HG03378 (cell line): ENCODE measurements at regions not wholly inside any gene's neighbourhood (a gene's known extent, or its start where the extent isn't known, plus 50 kb on each side); places are given as distances from the start of the nearest gene placed in this dataset.
"Not testable (repeated sequence)": the region's sequence is repeated elsewhere in the genome, so short reads cannot be mapped to it uniquely, and the experiment has no call there.

ENCODE experiments used
- ATAC-seq: cut with Tn5 transposase; IDR thresholded peaks from one replicate; pipeline ENCODE4 v1.9.1; 2021; ENCODE audit warnings: mild to moderate bottlenecking, moderate library complexity; ENCODE audit not compliant: unreplicated experiment

DNA sequence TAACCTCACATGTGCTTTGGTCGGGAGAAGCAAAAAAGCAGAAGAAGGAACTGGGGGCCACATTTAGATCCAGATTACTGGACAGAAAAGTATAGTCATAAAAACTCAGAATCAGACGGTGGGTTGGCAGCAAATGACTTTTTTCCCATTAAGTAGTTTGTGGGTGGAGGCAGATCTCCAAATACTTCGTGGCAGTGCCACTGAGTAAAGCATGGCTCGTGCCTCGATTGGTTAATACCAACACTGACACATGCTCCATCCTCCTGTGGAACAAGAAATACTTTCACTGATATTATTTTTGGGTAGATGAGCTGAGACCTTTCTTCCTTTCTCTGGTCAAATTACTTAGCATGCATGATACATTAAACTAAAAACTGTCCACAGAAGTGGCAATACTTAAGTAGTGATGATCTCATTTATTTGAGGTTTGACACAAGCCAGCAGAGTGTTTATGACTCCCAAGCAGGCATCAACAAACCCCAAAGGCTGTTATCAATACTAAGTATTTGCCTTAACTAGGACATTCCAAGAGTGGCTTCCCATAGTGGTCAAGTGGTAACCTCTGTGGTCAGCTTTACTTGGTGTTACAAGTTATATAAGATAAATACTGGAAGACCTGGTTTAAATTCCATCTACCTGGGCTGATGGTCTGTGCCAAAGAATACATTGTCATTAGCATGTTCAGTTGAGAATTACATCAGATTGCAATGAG, 500.0 kb upstream of the RUNX1 start:
- ATAC-seq = no peak

- no peak for ATAC-seq
Observed at GRCh38 chr21:35547946-35548774, 499.1 kb upstream of the RUNX1 start.

- no peak for ATAC-seq
Observed at GRCh38 chr21:35543746-35544145, 494.6 kb upstream of the RUNX1 start.

GRCh38 chr21:35540950-35541638, 492.0 kb upstream of the RUNX1 start:
- no peak for ATAC-seq

GRCh38 chr21:35538386-35538785, 489.3 kb upstream of the RUNX1 start:
- no peak for ATAC-seq

- no peak for ATAC-seq
Observed at GRCh38 chr21:35537604-35538003, 488.5 kb upstream of the RUNX1 start.

DNA sequence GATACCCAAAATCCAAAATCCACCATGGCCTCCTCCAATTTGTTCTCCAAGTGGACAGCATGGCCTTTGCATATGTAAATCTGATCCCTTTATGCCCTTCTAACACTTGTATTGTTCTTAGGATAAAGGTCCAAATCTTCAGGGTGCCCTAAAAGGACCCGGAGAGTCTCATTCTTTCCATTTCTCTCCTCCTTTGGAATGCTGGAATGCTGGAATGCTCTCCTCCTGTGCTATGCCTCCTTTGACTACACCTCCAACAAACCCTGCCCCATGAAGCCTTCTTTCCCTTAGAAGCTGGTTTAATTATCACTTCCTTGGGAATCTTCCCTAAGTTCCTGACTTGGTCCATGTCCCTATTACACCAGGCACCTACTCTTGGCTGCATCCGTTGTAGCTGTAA, 484.8 kb upstream of the RUNX1 start:
- no peak for ATAC-seq

GRCh38 chr21:35530766-35531165, 481.7 kb upstream of the RUNX1 start:
- ATAC-seq = no peak

DNA sequence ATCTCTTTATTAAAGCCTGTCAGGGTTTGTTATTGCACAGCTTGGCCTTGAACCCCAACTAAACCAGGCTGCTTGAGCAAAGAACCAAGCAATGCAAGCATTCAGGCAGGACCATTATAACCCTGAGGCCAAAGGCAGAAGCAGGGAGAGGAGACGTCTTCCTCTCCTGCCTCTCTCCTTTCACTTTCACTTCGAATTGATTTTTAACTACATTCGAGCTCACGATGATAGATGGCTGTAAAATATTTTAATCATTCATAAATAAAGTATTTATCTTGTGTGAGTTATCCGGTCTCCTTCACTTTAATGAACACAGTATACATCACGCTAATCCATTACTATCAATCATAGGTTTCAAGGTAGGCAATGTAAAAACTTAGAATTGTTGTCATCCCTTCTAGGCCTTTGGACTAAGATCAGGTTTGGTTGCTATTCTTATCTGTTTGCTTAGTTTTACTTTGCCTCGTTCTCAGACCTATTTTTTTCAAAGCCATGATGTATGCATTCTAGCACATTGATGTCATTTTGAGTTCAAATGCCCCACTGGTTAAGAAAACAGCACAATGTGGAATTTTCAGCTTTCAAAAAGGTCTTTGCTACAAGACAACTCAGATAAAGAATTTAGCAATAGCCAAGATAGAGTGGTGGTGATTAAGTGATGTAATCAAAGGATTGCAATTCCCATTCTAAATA, 480.2 kb upstream of the RUNX1 start:
- no peak for ATAC-seq

DNA sequence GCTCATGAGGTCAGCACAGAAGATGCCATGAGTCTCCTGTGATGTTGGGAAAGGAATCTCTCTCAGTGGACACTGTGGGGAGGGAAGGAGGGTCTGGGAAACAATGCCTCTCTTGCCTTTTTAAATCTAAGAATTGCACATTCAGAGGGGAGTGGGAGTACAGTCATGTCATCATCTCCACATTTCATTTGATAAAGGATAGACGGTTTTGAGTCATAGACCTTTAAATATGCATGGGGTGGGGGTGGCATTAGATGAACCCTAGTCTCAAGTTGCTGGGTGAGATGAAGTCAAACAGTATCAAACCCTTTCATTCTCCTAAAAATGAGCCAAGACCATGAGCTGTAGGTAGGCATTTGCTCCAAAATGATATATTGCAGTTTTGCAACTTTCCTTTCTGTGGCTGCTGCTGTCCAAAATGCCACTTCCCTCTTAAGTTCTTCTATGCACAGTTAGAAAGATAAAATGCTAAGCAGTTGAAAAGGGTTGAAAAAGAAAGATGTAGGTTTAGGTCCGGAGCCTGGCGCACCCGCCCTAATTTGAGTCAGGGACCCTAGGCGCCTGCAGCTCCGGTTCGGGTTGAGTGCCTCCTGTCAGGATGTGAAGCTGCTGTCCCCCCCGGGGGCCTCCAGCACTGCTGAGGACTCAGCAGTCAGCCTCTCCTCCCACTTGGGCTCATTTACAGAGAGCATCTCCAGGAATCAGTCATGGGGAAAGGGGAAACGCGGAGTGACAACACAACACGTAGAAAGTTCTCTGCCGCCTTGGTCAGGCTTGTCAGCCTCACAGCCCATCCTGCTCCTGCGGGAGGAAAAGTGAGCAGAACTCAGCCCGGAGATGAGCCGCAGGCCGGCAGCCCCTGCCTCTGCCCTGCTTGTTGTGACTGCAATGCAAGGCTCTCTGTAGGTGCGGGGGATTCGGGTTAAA, 479.3 kb upstream of the RUNX1 start:
- ATAC-seq = no peak

- no peak for ATAC-seq
Observed at GRCh38 chr21:35527358-35527757, 478.3 kb upstream of the RUNX1 start.

DNA sequence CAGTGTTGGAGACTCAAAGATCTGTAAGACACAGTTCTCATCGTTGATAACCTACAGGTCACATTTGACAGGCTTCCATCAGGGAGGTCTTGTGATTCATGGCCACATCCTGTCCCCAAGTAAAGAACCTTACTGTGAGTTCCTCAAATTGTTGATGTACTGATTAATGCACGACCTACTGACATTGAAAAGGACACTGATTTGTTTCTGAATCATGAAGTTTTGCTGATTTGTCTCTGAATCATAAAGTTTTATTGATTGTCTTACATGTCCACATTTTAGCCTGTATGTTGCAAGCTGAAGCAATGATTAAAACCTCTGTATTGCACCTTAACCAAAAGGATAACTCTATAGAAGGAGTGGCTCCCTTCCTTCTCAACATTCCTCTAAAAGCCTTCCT, 476.3 kb upstream of the RUNX1 start:
- no peak for ATAC-seq

- ATAC-seq = no peak
Observed at GRCh38 chr21:35521852-35522505, 472.9 kb upstream of the RUNX1 start.

GRCh38 chr21:35521293-35521692, 472.2 kb upstream of the RUNX1 start:
- ATAC-seq = no peak

DNA sequence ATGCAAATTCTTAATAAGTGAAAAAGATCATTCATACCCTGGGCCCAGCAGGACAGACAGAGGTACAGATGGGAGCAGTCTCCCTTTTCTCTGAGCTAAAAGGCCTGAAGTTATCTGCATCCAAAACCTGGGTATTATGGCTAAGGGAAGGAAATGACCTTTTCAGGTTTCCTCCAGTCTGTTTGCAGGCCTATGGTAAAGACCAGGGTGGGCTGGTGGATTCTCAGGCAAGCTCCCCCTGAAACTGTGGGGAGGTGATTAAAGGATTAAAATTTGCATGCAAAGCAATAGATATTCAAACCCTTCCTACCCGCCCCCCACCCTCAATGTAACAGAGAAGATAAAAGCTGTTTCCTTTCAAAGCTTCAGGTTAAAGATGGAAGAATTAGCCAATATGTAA, 471.8 kb upstream of the RUNX1 start:
- ATAC-seq = no peak

- no peak for ATAC-seq
Observed at GRCh38 chr21:35520302-35520701, 471.2 kb upstream of the RUNX1 start.

DNA sequence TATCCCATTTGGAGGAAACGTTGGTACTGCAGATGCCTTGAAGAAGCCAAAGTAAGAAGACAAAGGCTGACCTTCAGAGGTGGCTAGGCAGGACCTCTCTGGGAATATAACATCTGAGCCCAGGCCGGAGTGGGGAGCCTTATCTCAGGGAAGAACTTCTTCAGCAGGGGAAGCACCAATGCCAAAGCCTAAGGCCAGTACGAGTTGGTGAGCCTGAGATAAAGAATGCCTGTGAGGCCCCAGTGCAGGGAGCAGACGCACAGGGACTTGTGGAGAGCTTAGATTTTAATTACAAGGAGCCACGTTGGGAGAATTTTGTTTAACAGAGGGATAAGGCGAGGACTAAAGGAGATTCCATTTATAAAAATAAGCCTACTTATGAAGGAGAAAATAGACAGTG, 468.8 kb upstream of the RUNX1 start:
- no peak for ATAC-seq

DNA sequence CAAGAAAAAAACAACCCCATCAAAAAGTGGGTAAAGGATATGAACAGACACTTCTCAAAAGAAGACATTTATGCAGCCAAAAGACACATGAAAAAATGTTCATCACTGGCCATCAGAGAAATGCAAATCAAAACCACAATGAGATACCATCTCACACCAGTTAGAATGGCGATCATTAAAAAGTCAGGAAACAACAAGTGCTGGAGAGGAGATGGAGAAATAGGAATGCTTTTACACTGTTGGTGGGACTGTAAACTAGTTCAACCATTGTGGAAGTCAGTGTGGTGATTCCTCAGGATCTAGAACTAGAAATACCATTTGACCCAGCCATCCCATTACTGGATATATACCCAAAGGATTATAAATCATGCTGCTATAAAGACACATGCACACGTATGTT, 467.2 kb upstream of the RUNX1 start:
- ATAC-seq = not testable (repeated sequence)

DNA sequence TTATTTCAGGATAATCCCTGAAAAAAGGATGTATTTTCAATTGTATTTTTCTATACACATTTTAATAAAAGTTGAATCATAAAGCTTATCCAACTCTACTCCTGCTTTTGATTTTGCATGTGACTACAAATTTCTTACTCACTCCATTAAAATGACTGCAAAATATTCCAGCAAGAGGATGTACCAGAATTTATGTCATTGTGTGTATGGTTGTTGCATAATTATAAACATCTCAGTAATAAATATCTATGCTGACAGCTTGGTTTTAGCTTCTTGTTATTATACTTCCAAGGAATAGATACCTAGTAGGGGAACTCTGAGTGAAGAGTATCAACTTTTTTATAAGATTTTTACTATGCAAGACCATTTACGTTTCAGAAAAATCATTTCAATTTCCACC, 463.2 kb upstream of the RUNX1 start:
- no peak for ATAC-seq

DNA sequence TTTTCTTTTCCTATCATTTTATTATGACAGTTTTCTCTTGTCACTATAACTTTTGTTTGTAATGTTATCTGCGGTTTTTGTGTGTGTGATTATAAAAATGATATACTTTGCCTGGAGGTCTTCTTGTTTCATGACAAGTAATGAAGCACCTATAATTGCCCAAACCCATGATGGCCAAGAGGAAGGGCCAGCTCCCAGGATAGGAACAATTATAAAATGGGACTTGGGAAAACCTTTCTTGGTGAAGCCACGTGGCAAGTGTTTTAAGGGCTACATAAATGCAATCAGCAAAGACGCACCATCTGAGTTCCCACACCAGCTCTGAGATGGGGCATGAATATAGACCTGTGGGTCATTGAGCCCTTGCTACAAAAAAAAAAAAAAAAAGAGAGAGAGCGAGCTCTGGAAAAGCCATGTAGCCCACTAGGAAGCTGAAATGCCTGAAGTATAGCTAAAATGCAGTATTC, 462.6 kb upstream of the RUNX1 start:
- ATAC-seq = no peak
